Epithelial cell of esophagus (primary cell): ENCODE measurements at regions not wholly inside any gene's neighbourhood (a gene's known extent, or its start where the extent isn't known, plus 50 kb on each side); places are given as distances from the start of the nearest gene placed in this dataset.
A peak's percentile ranks its signal among the peaks of the same experiment; 100 is the strongest.

Experiments used
- DNase-seq: peaks from one replicate; pipeline ENCODE4 v3.0.0; 2010; ENCODE audit warnings: low read depth
- H3K4me3 ChIP-seq: 2 replicates; pipeline ENCODE4 v1.5.1; 2011; ENCODE audit warnings: mild to moderate bottlenecking, low read length, control low read depth
- TF ChIP-seq, protein P1 (sequence below): IDR thresholded peaks from 2 replicates; pipeline ENCODE4 v1.5.1; 2011; ENCODE audit warnings: low read depth, mild to moderate bottlenecking, low read length, control low read depth, inconsistent platforms; ENCODE audit not compliant: insufficient read depth; ENCODE audit errors: missing control alignments

DNA sequence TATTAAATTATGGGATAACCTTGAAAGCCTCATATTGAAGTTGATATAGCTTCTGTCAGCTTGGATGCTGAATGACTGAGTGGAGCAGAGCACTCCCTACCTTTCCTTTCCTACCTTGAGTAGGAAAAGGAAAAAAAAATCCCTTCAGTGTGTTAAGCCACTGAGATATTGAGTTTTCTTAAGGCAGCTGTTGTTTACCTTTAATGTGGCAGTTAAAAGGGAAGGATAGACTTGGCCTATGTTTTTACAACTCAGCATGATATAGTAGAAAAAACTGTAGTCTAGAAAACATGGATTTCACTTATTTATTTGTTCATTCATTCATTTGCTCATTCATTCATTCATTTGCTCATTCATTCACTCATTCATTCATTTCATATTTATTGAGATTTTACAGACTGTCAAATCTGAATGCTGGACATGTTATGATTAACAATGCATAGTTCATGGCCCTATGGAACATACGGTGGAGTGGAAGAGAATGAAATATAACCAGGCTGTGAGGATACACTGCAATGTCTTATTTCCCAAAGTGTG, 131.5 kb upstream of the MAN1A1 start:
- no peak overlapping the region for H3K4me3 ChIP-seq
- TF ChIP-seq, protein P1, sequence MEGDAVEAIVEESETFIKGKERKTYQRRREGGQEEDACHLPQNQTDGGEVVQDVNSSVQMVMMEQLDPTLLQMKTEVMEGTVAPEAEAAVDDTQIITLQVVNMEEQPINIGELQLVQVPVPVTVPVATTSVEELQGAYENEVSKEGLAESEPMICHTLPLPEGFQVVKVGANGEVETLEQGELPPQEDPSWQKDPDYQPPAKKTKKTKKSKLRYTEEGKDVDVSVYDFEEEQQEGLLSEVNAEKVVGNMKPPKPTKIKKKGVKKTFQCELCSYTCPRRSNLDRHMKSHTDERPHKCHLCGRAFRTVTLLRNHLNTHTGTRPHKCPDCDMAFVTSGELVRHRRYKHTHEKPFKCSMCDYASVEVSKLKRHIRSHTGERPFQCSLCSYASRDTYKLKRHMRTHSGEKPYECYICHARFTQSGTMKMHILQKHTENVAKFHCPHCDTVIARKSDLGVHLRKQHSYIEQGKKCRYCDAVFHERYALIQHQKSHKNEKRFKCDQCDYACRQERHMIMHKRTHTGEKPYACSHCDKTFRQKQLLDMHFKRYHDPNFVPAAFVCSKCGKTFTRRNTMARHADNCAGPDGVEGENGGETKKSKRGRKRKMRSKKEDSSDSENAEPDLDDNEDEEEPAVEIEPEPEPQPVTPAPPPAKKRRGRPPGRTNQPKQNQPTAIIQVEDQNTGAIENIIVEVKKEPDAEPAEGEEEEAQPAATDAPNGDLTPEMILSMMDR, result no peak
- no peak for DNase-seq

GRCh38 chr6:119479860-119480655, 130.5 kb upstream of the MAN1A1 start:
- no peak overlapping the region for H3K4me3 ChIP-seq
- peak; percentile 74 for DNase-seq
- TF ChIP-seq, protein P1, result no peak

DNA sequence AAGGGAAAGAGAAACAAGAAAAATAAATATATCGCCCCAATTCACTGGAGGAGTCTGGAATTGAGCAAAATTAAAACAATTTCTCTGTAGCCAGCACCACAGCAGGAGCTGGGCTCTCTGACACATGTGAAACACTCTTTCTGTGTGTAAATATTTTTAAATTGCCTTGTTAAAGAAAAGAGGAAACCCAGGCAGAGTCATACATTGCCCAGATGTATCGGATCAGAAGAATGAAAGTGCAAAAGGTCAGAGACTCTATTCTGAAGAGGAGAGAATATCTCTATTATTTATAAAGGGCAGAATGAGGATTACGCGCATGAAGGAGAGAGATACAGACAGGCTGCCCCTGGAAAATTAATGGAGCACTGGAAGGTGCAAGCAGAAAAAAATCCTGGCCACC, 127.0 kb upstream of the MAN1A1 start:
- TF ChIP-seq, protein P1, result no peak
- H3K4me3 ChIP-seq, result no peak overlapping the region
- no peak for DNase-seq

DNA sequence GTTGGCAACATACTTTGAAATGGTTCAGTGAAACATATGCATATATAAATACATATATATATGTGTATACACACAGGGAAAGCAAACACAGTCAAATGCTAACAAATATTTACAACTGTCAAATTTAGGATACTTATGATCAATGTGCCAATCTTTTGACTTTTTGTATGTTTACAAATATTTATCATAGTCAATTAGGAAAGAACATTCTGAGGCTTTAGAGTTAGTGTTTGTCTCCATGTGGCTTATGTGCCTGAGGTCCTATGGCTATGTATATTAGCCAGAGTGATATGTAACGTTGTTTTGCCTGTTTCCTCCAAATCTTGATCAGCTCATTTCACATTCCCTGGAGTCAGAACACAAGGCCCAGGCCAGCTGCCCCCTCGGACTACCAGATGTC, 126.5 kb upstream of the MAN1A1 start:
- no peak for DNase-seq
- H3K4me3 ChIP-seq, result no peak overlapping the region
- TF ChIP-seq, protein P1, result no peak

- DNase-seq, result no peak
- no peak overlapping the region for H3K4me3 ChIP-seq
- TF ChIP-seq, protein P1, result no peak
Observed at GRCh38 chr6:119470893-119471542, 121.5 kb upstream of the MAN1A1 start.

- no peak overlapping the region for H3K4me3 ChIP-seq
- DNase-seq, result no peak
- TF ChIP-seq, protein P1, result no peak
Observed at GRCh38 chr6:119467488-119468081, 118.0 kb upstream of the MAN1A1 start.
